ENCODE measurements at regions not wholly inside any gene's neighbourhood (a gene's known extent, or its start where the extent isn't known, plus 50 kb on each side); places are given as distances from the start of the nearest gene placed in this dataset.

DNA sequence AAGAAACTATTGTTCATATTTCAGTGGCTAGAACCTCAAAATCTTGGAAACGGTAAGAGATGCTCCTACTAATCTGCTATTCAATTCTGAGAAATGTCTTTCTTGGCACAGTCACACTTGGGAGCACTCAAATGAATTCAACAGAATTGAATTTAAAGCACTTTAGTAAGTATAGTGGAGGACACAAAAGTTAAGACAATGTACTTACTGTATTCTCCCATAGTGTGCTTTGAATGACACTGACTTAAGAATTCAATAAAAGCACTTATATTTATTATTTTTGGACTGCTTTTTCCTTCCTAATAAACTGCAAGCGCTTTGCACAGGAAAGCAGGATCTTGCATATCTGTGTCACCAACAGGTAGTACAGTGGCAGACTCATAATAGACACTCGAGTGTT, 156.1 kb upstream of the RIMS1 start:
- TF ChIP-seq, protein P1, sequence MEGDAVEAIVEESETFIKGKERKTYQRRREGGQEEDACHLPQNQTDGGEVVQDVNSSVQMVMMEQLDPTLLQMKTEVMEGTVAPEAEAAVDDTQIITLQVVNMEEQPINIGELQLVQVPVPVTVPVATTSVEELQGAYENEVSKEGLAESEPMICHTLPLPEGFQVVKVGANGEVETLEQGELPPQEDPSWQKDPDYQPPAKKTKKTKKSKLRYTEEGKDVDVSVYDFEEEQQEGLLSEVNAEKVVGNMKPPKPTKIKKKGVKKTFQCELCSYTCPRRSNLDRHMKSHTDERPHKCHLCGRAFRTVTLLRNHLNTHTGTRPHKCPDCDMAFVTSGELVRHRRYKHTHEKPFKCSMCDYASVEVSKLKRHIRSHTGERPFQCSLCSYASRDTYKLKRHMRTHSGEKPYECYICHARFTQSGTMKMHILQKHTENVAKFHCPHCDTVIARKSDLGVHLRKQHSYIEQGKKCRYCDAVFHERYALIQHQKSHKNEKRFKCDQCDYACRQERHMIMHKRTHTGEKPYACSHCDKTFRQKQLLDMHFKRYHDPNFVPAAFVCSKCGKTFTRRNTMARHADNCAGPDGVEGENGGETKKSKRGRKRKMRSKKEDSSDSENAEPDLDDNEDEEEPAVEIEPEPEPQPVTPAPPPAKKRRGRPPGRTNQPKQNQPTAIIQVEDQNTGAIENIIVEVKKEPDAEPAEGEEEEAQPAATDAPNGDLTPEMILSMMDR (IDR thresholded peaks at IDR 0.05): no peak
- TF ChIP-seq POLR2AphosphoS5 (IDR thresholded peaks at IDR 0.05) (no peak), POLR2A (IDR thresholded peaks at IDR 0.05) (no peak), EP300 (IDR thresholded peaks at IDR 0.05) (no peak)
